ENCODE measurements at regions not wholly inside any gene's neighbourhood (a gene's known extent, or its start where the extent isn't known, plus 50 kb on each side); places are given as distances from the start of the nearest gene placed in this dataset.
"Not testable (repeated sequence)": the region's sequence is repeated elsewhere in the genome, so short reads cannot be mapped to it uniquely, and the experiment has no call there.

- not testable (repeated sequence) for H3K27ac ChIP-seq (ENCODE audit: low read depth in 1 of 2, low read length in 2 of 2); H3K4me3 ChIP-seq (ENCODE audit: low read length); H3K27me3 ChIP-seq (ENCODE audit: control insufficient read depth in 1 of 2, insufficient read depth in 2 of 2, low read length in 2 of 2); H3K27ac Mint-ChIP-seq; H3K27me3 Mint-ChIP-seq; H3K4me3 Mint-ChIP-seq; H3K9me3 Mint-ChIP-seq; H3K36me3 ChIP-seq (ENCODE audit: insufficient read depth, low read length); H3K9me3 ChIP-seq (ENCODE audit: control insufficient read depth in 1 of 2, insufficient read depth in 1 of 2, low read length in 2 of 2); H3K4me1 ChIP-seq (ENCODE audit: insufficient read depth, low read length); H3K36me3 Mint-ChIP-seq (ENCODE audit: low read depth)
- ATAC-seq (ENCODE audit: poor library complexity) (peak; percentile 96), DNase-seq (peak in 9 of 14 experiments; percentile 8 to 53 (median 21))
- ChIA-PET CTCF (interaction anchor here (0.7 to 4.0 kb wide), 10 partner anchors 10 to 353 kb away, joined by 3 to 21 read pairs (median 4); no protein-coding TSS in a partner anchor), POLR2A (interaction anchor here (1.1 to 2.5 kb wide), 4 partner anchors 9 to 42 kb away, joined by 3 to 8 read pairs (median 6); no protein-coding TSS in a partner anchor)
- H3K4me1 Mint-ChIP-seq (ENCODE audit: low read depth), result peaks cover 15% of the 10 kb centered on the region
- intact Hi-C loops (cut with DNase I, micrococcal nuclease), result loop anchor here in 1 of 2 experiments (2.0 kb wide), 1 partner anchor 50 kb away; no protein-coding TSS in a partner anchor
- peak; percentile 24 for TF ChIP-seq CTCF (IDR thresholded peaks at IDR 0.05)
These were observed 942.5 kb downstream of the TMEM121 start for GRCh38 chr14:106468869-106469268.

- intact Hi-C loops (cut with DNase I, micrococcal nuclease); H3K9me3 ChIP-seq (ENCODE audit: control insufficient read depth in 1 of 2, insufficient read depth in 1 of 2, low read length in 2 of 2); H3K36me3 Mint-ChIP-seq (ENCODE audit: low read depth); H3K4me1 ChIP-seq (ENCODE audit: insufficient read depth, low read length); H3K4me3 Mint-ChIP-seq; H3K36me3 ChIP-seq (ENCODE audit: insufficient read depth, low read length); H3K27me3 Mint-ChIP-seq; H3K4me3 ChIP-seq (ENCODE audit: low read length); H3K9me3 Mint-ChIP-seq; H3K27me3 ChIP-seq (ENCODE audit: control insufficient read depth in 1 of 2, insufficient read depth in 2 of 2, low read length in 2 of 2); H3K27ac ChIP-seq (ENCODE audit: low read depth in 1 of 2, low read length in 2 of 2): not testable (repeated sequence)
- H3K27ac Mint-ChIP-seq, result peak overlapping the region; percentile 72
- ChIA-PET CTCF (interaction anchor here (1.1 to 4.0 kb wide), 5 partner anchors 31 to 260 kb away, joined by 3 to 21 read pairs (median 5); no protein-coding TSS in a partner anchor), POLR2A (interaction anchor here (1.1 to 2.5 kb wide), 3 partner anchors 14 to 41 kb away, joined by 3 to 8 read pairs (median 3); no protein-coding TSS in a partner anchor)
- ATAC-seq (ENCODE audit: poor library complexity), result peak; percentile 54
- peak in 6 of 14 experiments; percentile 7 to 62 (median 16) for DNase-seq
- peaks cover 15% of the 10 kb centered on the region for H3K4me1 Mint-ChIP-seq (ENCODE audit: low read depth)
These were observed 943.6 kb downstream of the TMEM121 start for GRCh38 chr14:106470028-106470427.

GRCh38 chr14:106474261-106475028 lies 948.1 kb downstream of the TMEM121 start:
- peaks cover 13% of the 10 kb centered on the region for H3K4me1 Mint-ChIP-seq (ENCODE audit: low read depth)
- ATAC-seq (ENCODE audit: poor library complexity); H3K27me3 Mint-ChIP-seq; intact Hi-C loops (cut with DNase I, micrococcal nuclease); H3K36me3 ChIP-seq (ENCODE audit: insufficient read depth, low read length); H3K4me1 ChIP-seq (ENCODE audit: insufficient read depth, low read length); H3K4me3 Mint-ChIP-seq; H3K27me3 ChIP-seq (ENCODE audit: control insufficient read depth in 1 of 2, insufficient read depth in 2 of 2, low read length in 2 of 2); CTCF ChIA-PET; H3K4me3 ChIP-seq (ENCODE audit: low read length); H3K9me3 Mint-ChIP-seq; H3K27ac ChIP-seq (ENCODE audit: low read depth in 1 of 2, low read length in 2 of 2); H3K9me3 ChIP-seq (ENCODE audit: control insufficient read depth in 1 of 2, insufficient read depth in 1 of 2, low read length in 2 of 2); DNase-seq; H3K36me3 Mint-ChIP-seq (ENCODE audit: low read depth); H3K27ac Mint-ChIP-seq; POLR2A ChIA-PET: not testable (repeated sequence)

- H3K27me3 Mint-ChIP-seq; H3K27ac ChIP-seq (ENCODE audit: low read depth in 1 of 2, low read length in 2 of 2); POLR2A ChIA-PET; H3K27me3 ChIP-seq (ENCODE audit: control insufficient read depth in 1 of 2, insufficient read depth in 2 of 2, low read length in 2 of 2); DNase-seq; H3K4me1 Mint-ChIP-seq (ENCODE audit: low read depth); H3K9me3 ChIP-seq (ENCODE audit: control insufficient read depth in 1 of 2, insufficient read depth in 1 of 2, low read length in 2 of 2); H3K36me3 Mint-ChIP-seq (ENCODE audit: low read depth); H3K36me3 ChIP-seq (ENCODE audit: insufficient read depth, low read length); H3K9me3 Mint-ChIP-seq; H3K4me3 ChIP-seq (ENCODE audit: low read length); ATAC-seq (ENCODE audit: poor library complexity); H3K4me3 Mint-ChIP-seq; H3K4me1 ChIP-seq (ENCODE audit: insufficient read depth, low read length); H3K27ac Mint-ChIP-seq; intact Hi-C loops (cut with DNase I, micrococcal nuclease); CTCF ChIA-PET: not testable (repeated sequence)
These were observed 948.8 kb downstream of the TMEM121 start for GRCh38 chr14:106475214-106475613.

GRCh38 chr14:106477600-106477999 lies 951.2 kb downstream of the TMEM121 start:
- intact Hi-C loops (cut with DNase I, micrococcal nuclease); CTCF ChIA-PET; ATAC-seq (ENCODE audit: poor library complexity): not testable (repeated sequence)

GRCh38 chr14:106480287-106480686 lies 953.9 kb downstream of the TMEM121 start:
- H3K9me3 ChIP-seq (ENCODE audit: control insufficient read depth in 1 of 2, insufficient read depth in 1 of 2, low read length in 2 of 2); H3K4me1 ChIP-seq (ENCODE audit: insufficient read depth, low read length); H3K27me3 ChIP-seq (ENCODE audit: control insufficient read depth in 1 of 2, insufficient read depth in 2 of 2, low read length in 2 of 2); H3K27ac ChIP-seq (ENCODE audit: low read depth in 1 of 2, low read length in 2 of 2); intact Hi-C loops (cut with DNase I, micrococcal nuclease); H3K36me3 Mint-ChIP-seq (ENCODE audit: low read depth); H3K36me3 ChIP-seq (ENCODE audit: insufficient read depth, low read length); DNase-seq; H3K27ac Mint-ChIP-seq; H3K27me3 Mint-ChIP-seq; H3K9me3 Mint-ChIP-seq; H3K4me3 ChIP-seq (ENCODE audit: low read length); H3K4me3 Mint-ChIP-seq; POLR2A ChIA-PET; H3K4me1 Mint-ChIP-seq (ENCODE audit: low read depth); CTCF ChIA-PET: not testable (repeated sequence)
- peak; percentile 76 for ATAC-seq (ENCODE audit: poor library complexity)

More at GRCh38 chr14:106477600-106477999, 951.2 kb downstream of the TMEM121 start:
- H3K4me3 ChIP-seq (ENCODE audit: low read length); H3K27me3 Mint-ChIP-seq; H3K4me1 ChIP-seq (ENCODE audit: insufficient read depth, low read length); H3K27ac ChIP-seq (ENCODE audit: low read depth in 1 of 2, low read length in 2 of 2); H3K4me3 Mint-ChIP-seq; DNase-seq; H3K9me3 Mint-ChIP-seq; H3K27ac Mint-ChIP-seq; H3K4me1 Mint-ChIP-seq (ENCODE audit: low read depth); H3K36me3 ChIP-seq (ENCODE audit: insufficient read depth, low read length); H3K27me3 ChIP-seq (ENCODE audit: control insufficient read depth in 1 of 2, insufficient read depth in 2 of 2, low read length in 2 of 2); H3K36me3 Mint-ChIP-seq (ENCODE audit: low read depth); H3K9me3 ChIP-seq (ENCODE audit: control insufficient read depth in 1 of 2, insufficient read depth in 1 of 2, low read length in 2 of 2): not testable (repeated sequence)
- POLR2A ChIA-PET, result interaction anchor here (1.8 to 2.8 kb wide), 2 partner anchors 9 to 30 kb away, joined by 8 to 9 read pairs; no protein-coding TSS in a partner anchor

All from CD4-positive, alpha-beta T cell (primary cell).